ENCODE measurements at regions not wholly inside any gene's neighbourhood (a gene's known extent, or its start where the extent isn't known, plus 50 kb on each side); places are given as distances from the start of the nearest gene placed in this dataset.

GRCh38 chr3:164375995-164376394 is 702.3 kb downstream of the SI start:
- Mint-ChIP-seq H3K36me3 (no peaks in the 10 kb centered on the region), H3K27ac (no peak overlapping the region), H3K9me3 (peaks cover 0 to 2% (median 0%) of the 10 kb centered on the region in 7 donors), H3K27me3 (ENCODE audit: low read depth in 3 of 3) (no peaks in the 10 kb centered on the region), H3K4me3 (no peak overlapping the region), H3K4me1 (no peaks in the 10 kb centered on the region)
- no peak overlapping the region for H3K9ac ChIP-seq (ENCODE audit: insufficient read depth, low read length, poor library complexity, severe bottlenecking)
- intact Hi-C loops (cut with micrococcal nuclease), result no loop called here
- no peak overlapping the region for H3K4me3 ChIP-seq (replicated peaks in 1 of 3; ENCODE audit: low read depth in 2 of 3, low read length in 3 of 3)
- no peak overlapping the region for H2AFZ ChIP-seq (ENCODE audit: insufficient read depth, low read depth, low read length, poor library complexity, severe bottlenecking)
- H4K20me1 ChIP-seq (ENCODE audit: insufficient read depth, low read length), result no peaks in the 10 kb centered on the region
- no CpG with 5 or more reads among the region's 1 CpG for WGBS (ENCODE audit: insufficient coverage)
- no peaks in the 10 kb centered on the region for H3K36me3 ChIP-seq (replicated peaks in 1 of 2; ENCODE audit: control insufficient read depth in 1 of 2, insufficient read depth in 2 of 2, low read length in 2 of 2)
- no peaks in the 10 kb centered on the region for H3K4me1 ChIP-seq (ENCODE audit: control insufficient read depth in 1 of 2, insufficient read depth in 2 of 2, low read length in 2 of 2)
- no peaks in the 10 kb centered on the region for H3K27me3 ChIP-seq (ENCODE audit: control insufficient read depth in 2 of 2, insufficient read depth in 2 of 2, low read length in 2 of 2)
- H3K79me2 ChIP-seq (ENCODE audit: insufficient read depth, low read length), result no peaks in the 10 kb centered on the region
- no peak overlapping the region for H3K4me2 ChIP-seq (replicated peaks; ENCODE audit: extremely low read depth, low read length, poor library complexity, severe bottlenecking)
- no peak for DNase-seq
- no peak for TF ChIP-seq CTCF (IDR thresholded peaks at IDR 0.05)
- no peak overlapping the region for H3K27ac ChIP-seq (ENCODE audit: low read depth in 1 of 2, low read length in 2 of 2)
- no peaks in the 10 kb centered on the region for H3K9me3 ChIP-seq (replicated peaks in 1 of 2; ENCODE audit: control insufficient read depth in 1 of 2, insufficient read depth in 1 of 2, low read length in 2 of 2)

GRCh38 chr3:164375538-164375937 is 702.8 kb downstream of the SI start:
- Histone ChIP-seq H2AFZ (ENCODE audit: insufficient read depth, low read depth, low read length, poor library complexity, severe bottlenecking) (no peak overlapping the region), H3K4me3 (replicated peaks in 1 of 3; ENCODE audit: low read depth in 2 of 3, low read length in 3 of 3) (no peak overlapping the region), H4K20me1 (ENCODE audit: insufficient read depth, low read length) (no peaks in the 10 kb centered on the region), H3K9ac (ENCODE audit: insufficient read depth, low read length, poor library complexity, severe bottlenecking) (no peak overlapping the region), H3K27ac (ENCODE audit: low read depth in 1 of 2, low read length in 2 of 2) (no peak overlapping the region), H3K4me1 (ENCODE audit: control insufficient read depth in 1 of 2, insufficient read depth in 2 of 2, low read length in 2 of 2) (no peaks in the 10 kb centered on the region), H3K79me2 (ENCODE audit: insufficient read depth, low read length) (no peaks in the 10 kb centered on the region), H3K36me3 (replicated peaks in 1 of 2; ENCODE audit: control insufficient read depth in 1 of 2, insufficient read depth in 2 of 2, low read length in 2 of 2) (no peaks in the 10 kb centered on the region), H3K9me3 (replicated peaks in 1 of 2; ENCODE audit: control insufficient read depth in 1 of 2, insufficient read depth in 1 of 2, low read length in 2 of 2) (no peaks in the 10 kb centered on the region), H3K4me2 (replicated peaks; ENCODE audit: extremely low read depth, low read length, poor library complexity, severe bottlenecking) (no peak overlapping the region), H3K27me3 (ENCODE audit: control insufficient read depth in 2 of 2, insufficient read depth in 2 of 2, low read length in 2 of 2) (no peaks in the 10 kb centered on the region)
- peaks cover 0 to 2% (median 0%) of the 10 kb centered on the region in 7 donors for H3K9me3 Mint-ChIP-seq
- no CpG with 5 or more reads among the region's 1 CpG for WGBS (ENCODE audit: insufficient coverage)
- no peak for TF ChIP-seq CTCF (IDR thresholded peaks at IDR 0.05)
- intact Hi-C loops (cut with micrococcal nuclease), result no loop called here
- no peaks in the 10 kb centered on the region for H3K4me1 Mint-ChIP-seq
- no peak overlapping the region for H3K27ac Mint-ChIP-seq
- no peaks in the 10 kb centered on the region for H3K27me3 Mint-ChIP-seq (ENCODE audit: low read depth in 3 of 3)
- no peak overlapping the region for H3K4me3 Mint-ChIP-seq
- DNase-seq, result no peak
- H3K36me3 Mint-ChIP-seq, result no peaks in the 10 kb centered on the region

All from CD14-positive monocyte (primary cell).